ENCODE measurements at regions not wholly inside any gene's neighbourhood (a gene's known extent, or its start where the extent isn't known, plus 50 kb on each side); places are given as distances from the start of the nearest gene placed in this dataset.

- no peak for TF ChIP-seq CTCF (IDR thresholded peaks at IDR 0.05)
- TF ChIP-seq ZFX (IDR thresholded peaks at IDR 0.05; ENCODE audit: borderline replicate concordance), result no peak
These were observed 1506.1 kb upstream of the CDH9 start for GRCh38 chr5:28544501-28544900.
